HCT116 (cell line): ENCODE measurements at regions not wholly inside any gene's neighbourhood (a gene's known extent, or its start where the extent isn't known, plus 50 kb on each side); places are given as distances from the start of the nearest gene placed in this dataset.

ENCODE experiments used
- ATAC-seq: fragments of 200-7000 bp; cut with Tn5 transposase; 2 replicates; pipeline ENCODE4 v1.9.1; 2020; ENCODE audit warnings: mild to moderate bottlenecking, moderate library complexity
- BruUV-seq: library from RNA; stranded (reverse); fragments of 400-500 nt; replicated peaks from 2 replicates; lab custom pipeline; 2021; lab: Mats Ljungman, UMichigan
- CTCF ChIA-PET: fragments of 300-600 bp; sonication (Branson Sonifier 250); formaldehyde crosslinking; loops from one replicate; lab custom pipeline; 2021; ENCODE audit warnings: antibody characterized with exemption; lab: Charles Lee
- POLR2A ChIA-PET: fragments of 300-600, 350-600 bp; sonication (Branson Sonifier 250); formaldehyde crosslinking; loops from one replicate; lab custom pipeline; 2021; ENCODE audit warnings: antibody characterized with exemption; lab: Charles Lee
- RAD21 ChIA-PET, 2 experiments: fragments of 300-600 bp; sonication (Branson Sonifier 250); formaldehyde crosslinking; loops; one replicate each; lab custom pipeline; 2023; ENCODE audit warnings: low total read pairs in 2 of 2; ENCODE audit not compliant: uncharacterized antibody in 2 of 2, unreplicated experiment in 2 of 2, low non-redundant PET in 1 of 2; lab: Charles Lee
- DNase-seq: peaks from one replicate; pipeline ENCODE4 v3.0.0-alpha.2; 2010; ENCODE audit warnings: low read depth, low spot score
- H2AFZ ChIP-seq: fragments of 200-600 bp; shearing (Covaris generic), sonication (generic); 2 replicates; pipeline ENCODE4 v1.6.1; 2017; ENCODE audit warnings: low read depth, mixed run types, mixed read lengths, antibody characterized with exemption, low read length; ENCODE audit not compliant: poor library complexity, severe bottlenecking
- H3K27ac ChIP-seq: 2 replicates; pipeline ENCODE4 v1.5.1; 2012; ENCODE audit warnings: low read depth, low read length
- H3K27me3 ChIP-seq: fragments of 200-600 bp; sonication (generic); 2 replicates; pipeline ENCODE4 v1.6.1; 2016; ENCODE audit warnings: mixed run types, low read length, mixed read lengths; ENCODE audit not compliant: insufficient read depth
- H3K36me3 ChIP-seq, 2 experiments: fragments of 200-500 bp in 1 of 2; fragments of 200-600 bp in 1 of 2; sonication (Bioruptor generic) in 1 of 2; sonication (generic) in 1 of 2; 2 replicates each; pipeline versions ENCODE4 v1.5.1 to v1.6.1; 2014 to 2016; ENCODE audit warnings: low read length in 2 of 2, inconsistent platforms in 1 of 2, mixed read lengths in 1 of 2, mixed run types in 1 of 2; ENCODE audit not compliant: insufficient read depth in 2 of 2, control insufficient read depth in 1 of 2
- H3K4me1 ChIP-seq, 2 experiments: fragments of 200-600 bp in 1 of 2; sonication (generic) in 1 of 2; 2 replicates each; pipeline versions ENCODE4 v1.5.1 to v1.6.1; 2012 to 2017; ENCODE audit warnings: low read length in 2 of 2, inconsistent platforms in 1 of 2, mild to moderate bottlenecking in 1 of 2, mixed read lengths in 1 of 2, mixed run types in 1 of 2, moderate library complexity in 1 of 2; ENCODE audit not compliant: insufficient read depth in 2 of 2, control insufficient read depth in 1 of 2
- H3K4me2 ChIP-seq: fragments of 200-600 bp; sonication (generic); 2 replicates; pipeline ENCODE4 v1.6.1; 2017; ENCODE audit warnings: mixed run types, low read length, mixed read lengths
- H3K4me3 ChIP-seq, 2 experiments: fragments of 200-600 bp in 1 of 2; sonication (generic) in 1 of 2; replicated peaks in 1 of 2; 2 replicates each; pipeline ENCODE4 v1.5.1; 2011 to 2016; ENCODE audit warnings: low read length in 2 of 2, control low read depth in 1 of 2, low read depth in 1 of 2, mild to moderate bottlenecking in 1 of 2, mixed read lengths in 1 of 2, mixed run types in 1 of 2
- H3K79me2 ChIP-seq: fragments of 200-600 bp; sonication (generic); 2 replicates; pipeline ENCODE4 v1.6.1; 2017; ENCODE audit warnings: mild to moderate bottlenecking, mixed run types, low read length, moderate library complexity, mixed read lengths; ENCODE audit not compliant: insufficient read depth
- H3K9ac ChIP-seq: fragments of 200-600 bp; sonication (generic); 2 replicates; pipeline ENCODE4 v1.6.1; 2016; ENCODE audit warnings: low read length, mixed read lengths
- H3K9me2 ChIP-seq: fragments of 200-600 bp; sonication (generic), shearing (Covaris generic); 2 replicates; pipeline ENCODE4 v1.6.1; 2017; ENCODE audit warnings: mixed run types, mild to moderate bottlenecking, moderate library complexity; ENCODE audit not compliant: insufficient read depth
- H3K9me3 ChIP-seq, 2 experiments: fragments of 200-500 bp in 1 of 2; fragments of 200-600 bp in 1 of 2; sonication (Bioruptor generic) in 1 of 2; sonication (generic) in 1 of 2; 2 replicates each; pipeline ENCODE4 v1.6.1; 2014 to 2017; ENCODE audit warnings: low read length in 2 of 2, mixed read lengths in 2 of 2, inconsistent platforms in 1 of 2, low read depth in 1 of 2, mild to moderate bottlenecking in 1 of 2, mixed run types in 1 of 2, moderate library complexity in 1 of 2; ENCODE audit not compliant: control insufficient read depth in 1 of 2, insufficient read depth in 1 of 2
- H4K20me1 ChIP-seq: fragments of 200-600 bp; sonication (generic), shearing (Covaris generic); 2 replicates; pipeline ENCODE4 v1.6.1; 2017; ENCODE audit warnings: mixed run types, mild to moderate bottlenecking, moderate library complexity; ENCODE audit not compliant: insufficient read depth
- CEBPB ChIP-seq: IDR thresholded peaks from 2 replicates; pipeline ENCODE4 v1.6.1; 2012; ENCODE audit warnings: low read depth
- EGR1 ChIP-seq: IDR thresholded peaks from 2 replicates; pipeline ENCODE4 v1.6.1; 2012; ENCODE audit warnings: low read depth
- EZH2 ChIP-seq: fragments of 200-600 bp; sonication (generic); IDR thresholded peaks from 2 replicates; pipeline ENCODE4 v1.6.1; 2017; ENCODE audit warnings: antibody characterized with exemption, mixed run types
- EZH2phosphoT487 ChIP-seq: fragments of 200-600 bp; IDR thresholded peaks from 2 replicates; pipeline ENCODE4 v1.6.1; 2018; ENCODE audit warnings: antibody characterized with exemption, borderline replicate concordance
- JUND ChIP-seq: IDR thresholded peaks from 2 replicates; pipeline ENCODE4 v1.6.1; 2012
- POLR2A ChIP-seq: IDR thresholded peaks from 2 replicates; pipeline ENCODE4 v1.7.0; 2011; ENCODE audit warnings: borderline replicate concordance; ENCODE audit not compliant: insufficient read depth, insufficient read length; ENCODE audit errors: extremely low read depth
- POLR2AphosphoS5 ChIP-seq: IDR thresholded peaks from 2 replicates; pipeline ENCODE4 v1.6.1; 2011; ENCODE audit warnings: mild to moderate bottlenecking, low read depth, low read length, moderate library complexity
- RAD21 ChIP-seq: IDR thresholded peaks from 2 replicates; pipeline ENCODE4 v1.6.1; 2012; ENCODE audit warnings: low read depth, mild to moderate bottlenecking
- SIN3A ChIP-seq: IDR thresholded peaks from 2 replicates; pipeline ENCODE4 v1.6.1; 2012; ENCODE audit warnings: low read depth
- SP1 ChIP-seq: IDR thresholded peaks from 2 replicates; pipeline ENCODE4 v1.6.1; 2012; ENCODE audit warnings: low read depth
- SRF ChIP-seq: IDR thresholded peaks from 2 replicates; pipeline ENCODE4 v1.6.1; 2012; ENCODE audit warnings: low read depth
- TCF7L2 ChIP-seq: IDR thresholded peaks from 2 replicates; pipeline ENCODE4 v1.7.0; 2011; ENCODE audit warnings: borderline replicate concordance, inconsistent platforms; ENCODE audit not compliant: insufficient read depth, insufficient read length; ENCODE audit errors: extremely low read depth
- YY1 ChIP-seq: IDR thresholded peaks from 2 replicates; pipeline ENCODE4 v1.6.1; 2011; ENCODE audit warnings: low read length, low read depth, moderate library complexity, mild to moderate bottlenecking; ENCODE audit not compliant: insufficient replicate concordance; ENCODE audit errors: extremely low read depth
- ZFX ChIP-seq: fragments of 450-650 bp; IDR thresholded peaks from 2 replicates; pipeline ENCODE4 v1.6.1; 2017
- intact Hi-C: fragments of 100-400 bp; cut with micrococcal nuclease; formaldehyde crosslinking; loops from 2 replicates; pipeline ENCODE4 v1.10.0; 2022
- TF ChIP-seq, protein P1 (sequence below), 3 experiments: fragments of 200-600 bp in 1 of 3; sonication (generic) in 1 of 3; IDR thresholded peaks in 2 of 3; conservative IDR thresholded peaks in 1 of 3; 2 replicates each; pipeline ENCODE4 v1.5.1; 2012 to 2017; ENCODE audit warnings: low read depth in 2 of 3, low read length in 2 of 3, antibody characterized with exemption in 1 of 3, borderline replicate concordance in 1 of 3, control low read depth in 1 of 3, mild to moderate bottlenecking in 1 of 3, mixed read lengths in 1 of 3, mixed run types in 1 of 3, moderate library complexity in 1 of 3; ENCODE audit not compliant: insufficient read depth in 1 of 3
- TF ChIP-seq, protein P2 (sequence below): IDR thresholded peaks from 2 replicates; pipeline ENCODE4 v1.6.1; 2012
- TF ChIP-seq, protein P3 (sequence below): IDR thresholded peaks from 2 replicates; pipeline ENCODE4 v1.6.1; 2012
- TF ChIP-seq, protein P4 (sequence below): IDR thresholded peaks from 2 replicates; pipeline ENCODE4 v1.6.1; 2012; ENCODE audit warnings: low read depth
- TF ChIP-seq, protein P5 (sequence below): IDR thresholded peaks from 2 replicates; pipeline ENCODE4 v1.6.1; 2011; ENCODE audit warnings: mild to moderate bottlenecking, low read length, moderate library complexity; ENCODE audit not compliant: insufficient replicate concordance; ENCODE audit errors: extremely low read depth

DNA sequence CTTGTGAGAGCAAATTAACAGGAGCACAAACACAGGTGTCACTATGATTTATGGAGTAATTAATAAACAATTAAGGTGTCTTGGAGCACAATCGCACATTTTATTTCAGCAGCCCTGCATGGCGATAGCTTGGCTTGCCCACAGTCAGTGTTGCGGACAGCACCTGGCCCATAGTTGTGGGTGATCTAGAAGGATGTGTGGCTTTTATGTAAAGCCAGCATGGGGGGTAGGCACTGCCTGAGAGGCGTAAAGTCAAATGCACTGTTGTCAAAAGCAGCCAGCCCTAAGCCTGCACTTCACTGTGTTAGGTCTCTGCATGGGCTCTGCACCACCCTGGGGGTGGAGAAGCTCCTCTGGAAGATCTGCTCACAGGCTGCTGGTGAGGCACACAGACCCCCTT is 177.4 kb upstream of the PPP2R3A start:
- Histone ChIP-seq H3K36me3 (no peaks in the 10 kb centered on the region), H2AFZ (no peak overlapping the region), H3K9me2 (no peaks in the 10 kb centered on the region), H3K9me3 (no peaks in the 10 kb centered on the region), H3K79me2 (no peaks in the 10 kb centered on the region), H3K4me2 (no peak overlapping the region), H3K4me3 (no peak overlapping the region), H3K27me3 (peaks cover 32% of the 10 kb centered on the region), H3K9ac (no peak overlapping the region), H3K27ac (no peak overlapping the region), H3K4me1 (no peaks in the 10 kb centered on the region), H4K20me1 (no peaks in the 10 kb centered on the region; the same call in 1 of the 2 replicates)
- CTCF ChIA-PET, result no interaction called here
- TF ChIP-seq, protein P1, sequence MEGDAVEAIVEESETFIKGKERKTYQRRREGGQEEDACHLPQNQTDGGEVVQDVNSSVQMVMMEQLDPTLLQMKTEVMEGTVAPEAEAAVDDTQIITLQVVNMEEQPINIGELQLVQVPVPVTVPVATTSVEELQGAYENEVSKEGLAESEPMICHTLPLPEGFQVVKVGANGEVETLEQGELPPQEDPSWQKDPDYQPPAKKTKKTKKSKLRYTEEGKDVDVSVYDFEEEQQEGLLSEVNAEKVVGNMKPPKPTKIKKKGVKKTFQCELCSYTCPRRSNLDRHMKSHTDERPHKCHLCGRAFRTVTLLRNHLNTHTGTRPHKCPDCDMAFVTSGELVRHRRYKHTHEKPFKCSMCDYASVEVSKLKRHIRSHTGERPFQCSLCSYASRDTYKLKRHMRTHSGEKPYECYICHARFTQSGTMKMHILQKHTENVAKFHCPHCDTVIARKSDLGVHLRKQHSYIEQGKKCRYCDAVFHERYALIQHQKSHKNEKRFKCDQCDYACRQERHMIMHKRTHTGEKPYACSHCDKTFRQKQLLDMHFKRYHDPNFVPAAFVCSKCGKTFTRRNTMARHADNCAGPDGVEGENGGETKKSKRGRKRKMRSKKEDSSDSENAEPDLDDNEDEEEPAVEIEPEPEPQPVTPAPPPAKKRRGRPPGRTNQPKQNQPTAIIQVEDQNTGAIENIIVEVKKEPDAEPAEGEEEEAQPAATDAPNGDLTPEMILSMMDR (IDR thresholded peaks at IDR 0.05 in 2 of 3, conservative IDR thresholded peaks at IDR 0.05 in 1 of 3; ENCODE audit: borderline replicate concordance in 1 of 3, insufficient read depth in 1 of 3, low read depth in 2 of 3, low read length in 2 of 3), result no peak
- TF ChIP-seq TCF7L2 (no peak), ZFX (no peak), EGR1 (no peak), EZH2phosphoT487 (no peak), EZH2 (no peak), SRF (no peak), SP1 (no peak), POLR2A (no peak), POLR2AphosphoS5 (no peak), SIN3A (no peak), RAD21 (no peak), CEBPB (no peak), JUND (no peak), YY1 (no peak)
- TF ChIP-seq, protein P2, sequence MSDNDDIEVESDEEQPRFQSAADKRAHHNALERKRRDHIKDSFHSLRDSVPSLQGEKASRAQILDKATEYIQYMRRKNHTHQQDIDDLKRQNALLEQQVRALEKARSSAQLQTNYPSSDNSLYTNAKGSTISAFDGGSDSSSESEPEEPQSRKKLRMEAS, result no peak
- TF ChIP-seq, protein P3, sequence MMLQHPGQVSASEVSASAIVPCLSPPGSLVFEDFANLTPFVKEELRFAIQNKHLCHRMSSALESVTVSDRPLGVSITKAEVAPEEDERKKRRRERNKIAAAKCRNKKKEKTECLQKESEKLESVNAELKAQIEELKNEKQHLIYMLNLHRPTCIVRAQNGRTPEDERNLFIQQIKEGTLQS, result no peak
- TF ChIP-seq, protein P4, sequence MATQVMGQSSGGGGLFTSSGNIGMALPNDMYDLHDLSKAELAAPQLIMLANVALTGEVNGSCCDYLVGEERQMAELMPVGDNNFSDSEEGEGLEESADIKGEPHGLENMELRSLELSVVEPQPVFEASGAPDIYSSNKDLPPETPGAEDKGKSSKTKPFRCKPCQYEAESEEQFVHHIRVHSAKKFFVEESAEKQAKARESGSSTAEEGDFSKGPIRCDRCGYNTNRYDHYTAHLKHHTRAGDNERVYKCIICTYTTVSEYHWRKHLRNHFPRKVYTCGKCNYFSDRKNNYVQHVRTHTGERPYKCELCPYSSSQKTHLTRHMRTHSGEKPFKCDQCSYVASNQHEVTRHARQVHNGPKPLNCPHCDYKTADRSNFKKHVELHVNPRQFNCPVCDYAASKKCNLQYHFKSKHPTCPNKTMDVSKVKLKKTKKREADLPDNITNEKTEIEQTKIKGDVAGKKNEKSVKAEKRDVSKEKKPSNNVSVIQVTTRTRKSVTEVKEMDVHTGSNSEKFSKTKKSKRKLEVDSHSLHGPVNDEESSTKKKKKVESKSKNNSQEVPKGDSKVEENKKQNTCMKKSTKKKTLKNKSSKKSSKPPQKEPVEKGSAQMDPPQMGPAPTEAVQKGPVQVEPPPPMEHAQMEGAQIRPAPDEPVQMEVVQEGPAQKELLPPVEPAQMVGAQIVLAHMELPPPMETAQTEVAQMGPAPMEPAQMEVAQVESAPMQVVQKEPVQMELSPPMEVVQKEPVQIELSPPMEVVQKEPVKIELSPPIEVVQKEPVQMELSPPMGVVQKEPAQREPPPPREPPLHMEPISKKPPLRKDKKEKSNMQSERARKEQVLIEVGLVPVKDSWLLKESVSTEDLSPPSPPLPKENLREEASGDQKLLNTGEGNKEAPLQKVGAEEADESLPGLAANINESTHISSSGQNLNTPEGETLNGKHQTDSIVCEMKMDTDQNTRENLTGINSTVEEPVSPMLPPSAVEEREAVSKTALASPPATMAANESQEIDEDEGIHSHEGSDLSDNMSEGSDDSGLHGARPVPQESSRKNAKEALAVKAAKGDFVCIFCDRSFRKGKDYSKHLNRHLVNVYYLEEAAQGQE, result no peak
- TF ChIP-seq, protein P5, sequence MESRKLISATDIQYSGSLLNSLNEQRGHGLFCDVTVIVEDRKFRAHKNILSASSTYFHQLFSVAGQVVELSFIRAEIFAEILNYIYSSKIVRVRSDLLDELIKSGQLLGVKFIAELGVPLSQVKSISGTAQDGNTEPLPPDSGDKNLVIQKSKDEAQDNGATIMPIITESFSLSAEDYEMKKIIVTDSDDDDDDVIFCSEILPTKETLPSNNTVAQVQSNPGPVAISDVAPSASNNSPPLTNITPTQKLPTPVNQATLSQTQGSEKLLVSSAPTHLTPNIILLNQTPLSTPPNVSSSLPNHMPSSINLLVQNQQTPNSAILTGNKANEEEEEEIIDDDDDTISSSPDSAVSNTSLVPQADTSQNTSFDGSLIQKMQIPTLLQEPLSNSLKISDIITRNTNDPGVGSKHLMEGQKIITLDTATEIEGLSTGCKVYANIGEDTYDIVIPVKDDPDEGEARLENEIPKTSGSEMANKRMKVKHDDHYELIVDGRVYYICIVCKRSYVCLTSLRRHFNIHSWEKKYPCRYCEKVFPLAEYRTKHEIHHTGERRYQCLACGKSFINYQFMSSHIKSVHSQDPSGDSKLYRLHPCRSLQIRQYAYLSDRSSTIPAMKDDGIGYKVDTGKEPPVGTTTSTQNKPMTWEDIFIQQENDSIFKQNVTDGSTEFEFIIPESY, result no peak
- BruUV-seq, result no TSS peak
- DNase-seq (no peak), ATAC-seq (no peak)
- RAD21 ChIA-PET, result no interaction called here
- intact Hi-C loops, result no loop called here
- POLR2A ChIA-PET, result no interaction called here
